ENCODE measurements at regions not wholly inside any gene's neighbourhood (a gene's known extent, or its start where the extent isn't known, plus 50 kb on each side); places are given as distances from the start of the nearest gene placed in this dataset.

GRCh38 chr10:75326306-75326705 is 75.3 kb downstream of the ZNF503 start:
- ATAC-seq = no peak
- no peaks in the 10 kb centered on the region for H3K4me1 ChIP-seq
- H3K27me3 ChIP-seq = no peaks in the 10 kb centered on the region
- peaks cover 0 to 4% of the 10 kb centered on the region in 2 donors for H3K9me3 ChIP-seq
- no peak overlapping the region for H3K27ac ChIP-seq
- H3K4me3 ChIP-seq = no peak overlapping the region
- TF ChIP-seq CTCF (IDR thresholded peaks at IDR 0.05) = no peak
- DNase-seq = no peak
- no peaks in the 10 kb centered on the region for H3K36me3 ChIP-seq
- intact Hi-C loops (cut with DNase I) = no loop called here

- no peak for ATAC-seq
- H3K27me3 ChIP-seq = no peaks in the 10 kb centered on the region
- no peak overlapping the region for H3K27ac ChIP-seq
- peaks cover 0 to 45% of the 10 kb centered on the region in 2 donors for H3K9me3 ChIP-seq
- intact Hi-C loops (cut with DNase I) = no loop called here
- H3K36me3 ChIP-seq = no peaks in the 10 kb centered on the region
- H3K4me3 ChIP-seq = no peak overlapping the region
- no peak for TF ChIP-seq CTCF (IDR thresholded peaks at IDR 0.05)
- no peak for DNase-seq
- no peaks in the 10 kb centered on the region for H3K4me1 ChIP-seq
Measured at GRCh38 chr10:75319274-75319673, 82.3 kb downstream of the ZNF503 start.

- no peaks in the 10 kb centered on the region for H3K36me3 ChIP-seq
- ATAC-seq = no peak
- H3K27me3 ChIP-seq = no peaks in the 10 kb centered on the region
- H3K27ac ChIP-seq = no peak overlapping the region
- no peak for DNase-seq
- H3K4me3 ChIP-seq = no peak overlapping the region
- TF ChIP-seq CTCF (IDR thresholded peaks at IDR 0.05) = no peak
- peaks cover 0 to 37% of the 10 kb centered on the region in 2 donors for H3K9me3 ChIP-seq
- no peaks in the 10 kb centered on the region for H3K4me1 ChIP-seq
- intact Hi-C loops (cut with DNase I) = no loop called here
Measured at GRCh38 chr10:75314570-75314969, 78.8 kb upstream of the COMTD1 start.

GRCh38 chr10:75312440-75312839 is 76.7 kb upstream of the COMTD1 start:
- H3K36me3 ChIP-seq = no peaks in the 10 kb centered on the region
- no peak for TF ChIP-seq CTCF (IDR thresholded peaks at IDR 0.05)
- H3K4me3 ChIP-seq = no peak overlapping the region
- DNase-seq (no peak), ATAC-seq (no peak)
- no peaks in the 10 kb centered on the region for H3K4me1 ChIP-seq
- peaks cover 0 to 21% of the 10 kb centered on the region in 2 donors for H3K9me3 ChIP-seq
- H3K27me3 ChIP-seq = no peaks in the 10 kb centered on the region
- intact Hi-C loops (cut with DNase I) = no loop called here
- H3K27ac ChIP-seq = no peak overlapping the region

- Histone ChIP-seq H3K27me3 (no peaks in the 10 kb centered on the region), H3K4me1 (no peaks in the 10 kb centered on the region), H3K27ac (no peak overlapping the region), H3K36me3 (no peaks in the 10 kb centered on the region), H3K9me3 (peaks cover 0 to 8% of the 10 kb centered on the region in 2 donors), H3K4me3 (no peak overlapping the region)
- no peak for ATAC-seq
- TF ChIP-seq CTCF (IDR thresholded peaks at IDR 0.05) = no peak
- intact Hi-C loops (cut with DNase I) = no loop called here
- DNase-seq = no peak
Measured at GRCh38 chr10:75305675-75306074, 69.9 kb upstream of the COMTD1 start.
